H1 (cell line): ENCODE measurements at regions not wholly inside any gene's neighbourhood (a gene's known extent, or its start where the extent isn't known, plus 50 kb on each side); places are given as distances from the start of the nearest gene placed in this dataset.

ENCODE experiments used
- CHD7 ChIP-seq: fragments of 300-600 bp; sonication (generic); IDR thresholded peaks from 2 replicates; pipeline ENCODE4 v1.7.1; 2012; ENCODE audit warnings: low read length, moderate library complexity, mild to moderate bottlenecking, inconsistent platforms; ENCODE audit not compliant: insufficient replicate concordance
- CREB1 ChIP-seq: IDR thresholded peaks from 2 replicates; pipeline ENCODE4 v1.6.1; 2012; ENCODE audit warnings: inconsistent platforms
- EGR1 ChIP-seq: IDR thresholded peaks from 2 replicates; pipeline ENCODE4 v1.6.1; 2011; ENCODE audit warnings: low read depth, low read length, borderline replicate concordance
- PHF8 ChIP-seq: fragments of 200-600 bp; sonication (generic); conservative IDR thresholded peaks from 2 replicates; pipeline ENCODE4 v1.7.1; 2012; ENCODE audit warnings: low read depth, mild to moderate bottlenecking, inconsistent platforms, low read length, moderate library complexity
- POU5F1 ChIP-seq: IDR thresholded peaks from 2 replicates; pipeline ENCODE4 v1.6.1; 2011; ENCODE audit warnings: low read depth, mild to moderate bottlenecking, low read length, moderate library complexity
- RBBP5 ChIP-seq: IDR thresholded peaks from 2 replicates; pipeline ENCODE4 v1.7.1; 2012; ENCODE audit warnings: low read depth, mild to moderate bottlenecking, inconsistent platforms, low read length, moderate library complexity, borderline replicate concordance

DNA sequence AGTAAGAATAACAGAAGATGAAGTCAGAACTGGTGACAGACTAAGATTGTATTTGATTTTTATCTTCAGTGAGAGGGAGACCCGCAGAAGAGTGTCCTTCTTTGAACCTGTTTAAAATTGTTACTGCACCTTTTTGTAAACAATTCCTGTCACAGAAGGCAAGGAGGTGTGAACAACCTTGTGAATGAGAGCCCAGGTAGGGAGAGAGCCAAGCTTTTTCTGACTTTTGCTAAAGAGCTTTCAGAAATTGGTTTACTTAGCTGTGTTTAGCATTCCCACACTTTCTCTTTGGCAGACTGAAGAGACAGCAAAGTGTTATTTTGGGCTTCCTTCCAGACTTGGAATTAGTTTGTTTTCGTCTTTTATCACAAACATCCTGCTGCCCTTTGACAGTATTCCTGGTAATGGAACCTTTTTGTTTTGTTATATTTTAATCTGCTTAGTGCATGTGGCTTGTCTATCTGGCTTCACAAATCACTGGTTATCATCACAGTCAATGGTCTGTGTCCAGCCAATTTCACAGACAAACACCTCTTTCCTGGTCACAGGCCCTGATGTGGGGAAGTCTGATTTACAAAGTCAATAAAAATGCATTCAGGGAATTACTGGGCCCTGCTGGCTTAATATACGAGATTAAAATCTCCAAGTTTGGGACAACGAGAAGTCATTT is 85.7 kb upstream of the HS3ST2 start (continued):
- TF ChIP-seq CREB1 = no peak
- no peak for TF ChIP-seq EGR1
- no peak for TF ChIP-seq PHF8
- TF ChIP-seq RBBP5 = no peak
- no peak for TF ChIP-seq CHD7
- no peak for TF ChIP-seq POU5F1
